ENCODE measurements at regions not wholly inside any gene's neighbourhood (a gene's known extent, or its start where the extent isn't known, plus 50 kb on each side); places are given as distances from the start of the nearest gene placed in this dataset.

DNA sequence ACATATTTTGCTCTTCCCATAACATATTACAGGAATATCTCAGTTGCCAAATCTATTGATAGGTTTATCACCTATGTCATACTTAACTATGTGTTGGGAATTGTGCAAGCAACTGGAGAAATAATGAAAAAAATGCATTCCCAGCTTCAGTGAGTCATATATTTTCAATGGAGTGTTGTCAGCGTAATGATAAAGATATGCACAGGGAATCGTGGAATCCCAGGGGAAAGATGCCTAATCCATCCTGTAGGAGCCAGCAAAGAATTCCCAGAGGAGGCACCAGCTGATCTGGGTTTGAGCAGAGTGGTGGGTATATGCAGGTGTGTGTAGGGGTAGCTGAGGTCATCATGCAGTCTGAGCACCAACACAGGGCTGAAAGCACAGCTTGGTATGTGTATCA, 213.3 kb upstream of the DAB1 start:
- Histone ChIP-seq H3K4me3 (no peak overlapping the region), H3K27ac (no peak overlapping the region), H3K9me3 (no peaks in the 10 kb centered on the region), H3K27me3 (peaks cover 0 to 7% (median 0%) of the 10 kb centered on the region in 4 donors), H3K4me1 (no peaks in the 10 kb centered on the region), H3K36me3 (no peaks in the 10 kb centered on the region)
- TF ChIP-seq POLR2A (IDR thresholded peaks at IDR 0.05): no peak
- TF ChIP-seq, protein P1, sequence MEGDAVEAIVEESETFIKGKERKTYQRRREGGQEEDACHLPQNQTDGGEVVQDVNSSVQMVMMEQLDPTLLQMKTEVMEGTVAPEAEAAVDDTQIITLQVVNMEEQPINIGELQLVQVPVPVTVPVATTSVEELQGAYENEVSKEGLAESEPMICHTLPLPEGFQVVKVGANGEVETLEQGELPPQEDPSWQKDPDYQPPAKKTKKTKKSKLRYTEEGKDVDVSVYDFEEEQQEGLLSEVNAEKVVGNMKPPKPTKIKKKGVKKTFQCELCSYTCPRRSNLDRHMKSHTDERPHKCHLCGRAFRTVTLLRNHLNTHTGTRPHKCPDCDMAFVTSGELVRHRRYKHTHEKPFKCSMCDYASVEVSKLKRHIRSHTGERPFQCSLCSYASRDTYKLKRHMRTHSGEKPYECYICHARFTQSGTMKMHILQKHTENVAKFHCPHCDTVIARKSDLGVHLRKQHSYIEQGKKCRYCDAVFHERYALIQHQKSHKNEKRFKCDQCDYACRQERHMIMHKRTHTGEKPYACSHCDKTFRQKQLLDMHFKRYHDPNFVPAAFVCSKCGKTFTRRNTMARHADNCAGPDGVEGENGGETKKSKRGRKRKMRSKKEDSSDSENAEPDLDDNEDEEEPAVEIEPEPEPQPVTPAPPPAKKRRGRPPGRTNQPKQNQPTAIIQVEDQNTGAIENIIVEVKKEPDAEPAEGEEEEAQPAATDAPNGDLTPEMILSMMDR (IDR thresholded peaks at IDR 0.05): no peak
- intact Hi-C loops (cut with DNase I): no loop called here
- WGBS, 2 donors: 58 to 62% methylated on average over 2 of the region's 2 CpGs
- DNase-seq: no peak

DNA sequence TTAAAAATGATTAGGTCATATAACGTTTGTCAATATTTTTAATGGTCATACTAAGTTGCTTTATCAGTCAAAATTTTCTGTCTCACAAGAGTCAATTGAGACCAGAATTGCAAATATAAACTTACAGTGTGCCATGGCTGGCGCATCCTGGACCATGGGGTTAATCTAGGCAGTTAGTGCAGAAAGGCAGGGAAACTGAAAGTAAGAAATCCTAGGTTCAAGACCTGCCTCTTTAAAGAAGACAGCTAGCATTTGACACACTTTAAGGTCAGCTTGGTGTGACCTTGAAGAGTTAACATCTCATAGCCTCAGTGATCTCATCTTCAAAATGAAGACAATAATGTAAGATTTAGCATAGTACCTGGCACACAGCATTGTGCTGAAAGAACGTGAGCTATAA, 210.0 kb upstream of the DAB1 start:
- Histone ChIP-seq H3K4me3 (no peak overlapping the region), H3K27me3 (peaks cover 0 to 7% (median 0%) of the 10 kb centered on the region in 4 donors), H3K9me3 (no peaks in the 10 kb centered on the region), H3K27ac (no peak overlapping the region), H3K4me1 (no peaks in the 10 kb centered on the region), H3K36me3 (no peaks in the 10 kb centered on the region)
- no peak for TF ChIP-seq POLR2A (IDR thresholded peaks at IDR 0.05)
- TF ChIP-seq, protein P1 (IDR thresholded peaks at IDR 0.05): no peak
- no peak for DNase-seq
- 69 to 70% methylated on average over 3 of the region's 3 CpGs for WGBS, 2 donors
- intact Hi-C loops (cut with DNase I): no loop called here

DNA sequence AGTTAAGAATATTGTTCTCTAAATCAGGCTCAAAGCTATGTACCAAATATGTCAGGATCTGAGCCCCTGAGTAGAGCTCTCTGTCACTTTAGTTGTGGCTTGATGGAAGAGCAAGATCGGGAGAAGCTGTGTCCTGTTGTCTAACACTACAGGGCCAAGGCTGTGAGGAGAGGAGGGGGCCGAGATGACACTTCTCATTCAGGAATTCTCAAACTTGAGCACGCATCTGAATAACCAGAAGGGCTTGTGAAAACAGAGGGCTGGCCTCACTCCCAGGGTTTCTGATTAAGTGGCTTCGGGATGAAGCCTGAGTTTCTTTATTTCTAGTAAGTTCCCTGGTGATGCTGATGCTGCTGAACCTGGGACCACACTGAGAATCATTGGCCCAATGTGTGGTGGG, 209.2 kb upstream of the DAB1 start:
- no peaks in the 10 kb centered on the region for H3K4me1 ChIP-seq
- no peak overlapping the region for H3K4me3 ChIP-seq
- no peaks in the 10 kb centered on the region for H3K9me3 ChIP-seq
- intact Hi-C loops (cut with DNase I): no loop called here
- TF ChIP-seq POLR2A (IDR thresholded peaks at IDR 0.05): no peak
- TF ChIP-seq, protein P1 (IDR thresholded peaks at IDR 0.05): no peak
- 51 to 53% methylated on average over 2 to 4 of the region's 4 CpGs for WGBS, 2 donors
- DNase-seq: no peak
- no peaks in the 10 kb centered on the region for H3K36me3 ChIP-seq
- H3K27me3 ChIP-seq: peaks cover 0 to 7% (median 0%) of the 10 kb centered on the region in 4 donors
- H3K27ac ChIP-seq: no peak overlapping the region

DNA sequence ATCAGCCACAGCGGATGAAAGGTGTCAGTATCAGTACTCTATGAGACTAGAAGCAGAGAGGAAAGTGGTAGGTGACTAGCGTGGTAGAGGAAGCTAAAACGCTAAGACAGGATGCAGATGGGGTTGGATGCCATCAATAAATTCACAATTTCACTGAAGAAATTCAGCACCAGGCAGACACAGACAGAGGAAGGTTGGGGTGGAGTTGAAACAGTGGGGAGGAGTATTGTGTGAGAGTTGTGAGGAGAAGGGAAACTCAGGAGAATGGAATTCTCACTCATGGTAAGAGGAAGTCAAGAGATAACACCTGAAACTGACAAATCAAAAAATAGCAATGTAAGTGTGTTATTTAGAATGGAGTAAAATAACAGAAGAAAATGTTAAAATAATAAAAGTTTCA, 208.5 kb upstream of the DAB1 start:
- Histone ChIP-seq H3K27ac (no peak overlapping the region), H3K9me3 (no peaks in the 10 kb centered on the region), H3K36me3 (no peaks in the 10 kb centered on the region), H3K27me3 (peaks cover 0 to 7% (median 0%) of the 10 kb centered on the region in 4 donors), H3K4me3 (no peak overlapping the region), H3K4me1 (no peaks in the 10 kb centered on the region)
- intact Hi-C loops (cut with DNase I): no loop called here
- DNase-seq: no peak
- TF ChIP-seq POLR2A (IDR thresholded peaks at IDR 0.05): no peak
- TF ChIP-seq, protein P1 (IDR thresholded peaks at IDR 0.05): no peak
- WGBS, 2 donors: 56 to 69% methylated on average over 3 of the region's 3 CpGs

DNA sequence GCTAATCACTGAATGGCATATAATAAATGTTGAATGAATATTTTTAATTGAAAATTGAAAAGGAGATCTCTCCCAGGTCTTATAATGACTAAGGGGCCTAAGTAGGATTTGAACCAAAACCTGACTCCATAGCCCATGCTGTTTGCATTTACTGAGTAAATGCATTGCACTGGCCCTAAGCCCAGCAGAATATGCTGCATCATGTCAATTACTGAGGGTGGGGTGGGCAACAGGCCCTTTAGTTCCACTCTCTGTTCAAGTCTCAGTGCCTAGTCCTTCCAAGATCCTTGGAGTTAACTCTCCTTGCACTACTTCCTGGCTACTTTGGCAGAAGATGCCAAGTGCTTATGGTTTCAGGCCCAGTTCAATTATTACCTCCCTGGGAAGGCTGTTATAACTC, 203.8 kb upstream of the DAB1 start:
- Histone ChIP-seq H3K4me3 (no peak overlapping the region), H3K9me3 (no peaks in the 10 kb centered on the region), H3K27ac (no peak overlapping the region), H3K4me1 (peaks cover 0 to 2% (median 0%) of the 10 kb centered on the region in 3 donors), H3K27me3 (no peaks in the 10 kb centered on the region), H3K36me3 (no peaks in the 10 kb centered on the region)
- intact Hi-C loops (cut with DNase I): no loop called here
- DNase-seq: no peak
- TF ChIP-seq, protein P1 (IDR thresholded peaks at IDR 0.05): no peak
